ELR (cell line): ENCODE measurements at regions not wholly inside any gene's neighbourhood (a gene's known extent, or its start where the extent isn't known, plus 50 kb on each side); places are given as distances from the start of the nearest gene placed in this dataset.
"Not testable (repeated sequence)": the region's sequence is repeated elsewhere in the genome, so short reads cannot be mapped to it uniquely, and the experiment has no call there.

Experiments used
- DNase-seq: peaks from one replicate; pipeline ENCODE4 v3.0.0-alpha.2; 2015; ENCODE audit warnings: low read depth

GRCh38 chr14:51446771-51447170 is 204.9 kb upstream of the FRMD6 start:
- DNase-seq = no peak

GRCh38 chr14:51447411-51447810 is 204.3 kb upstream of the FRMD6 start:
- no peak for DNase-seq

GRCh38 chr14:51448831-51449670 is 202.7 kb upstream of the FRMD6 start:
- DNase-seq = no peak

- no peak for DNase-seq
Measured at GRCh38 chr14:51449681-51450080, 202.0 kb upstream of the FRMD6 start.

GRCh38 chr14:51451561-51451960 is 200.1 kb upstream of the FRMD6 start:
- no peak for DNase-seq

- no peak for DNase-seq
Measured at GRCh38 chr14:51453869-51454268, 197.8 kb upstream of the FRMD6 start.

GRCh38 chr14:51454351-51454750 is 197.4 kb upstream of the FRMD6 start:
- DNase-seq = no peak

- DNase-seq = no peak
Measured at GRCh38 chr14:51455041-51455835, 196.5 kb upstream of the FRMD6 start.

GRCh38 chr14:51457843-51458562 is 193.7 kb upstream of the FRMD6 start:
- DNase-seq = no peak

GRCh38 chr14:51458563-51458955 is 193.2 kb upstream of the FRMD6 start:
- DNase-seq = peak; percentile 93

- no peak for DNase-seq
Measured at GRCh38 chr14:51460011-51460410, 191.7 kb upstream of the FRMD6 start.

GRCh38 chr14:51462182-51462581 is 189.5 kb upstream of the FRMD6 start:
- DNase-seq = no peak

- no peak for DNase-seq
Measured at GRCh38 chr14:51462706-51463105, 189.0 kb upstream of the FRMD6 start.

- DNase-seq = no peak
Measured at GRCh38 chr14:51463461-51463860, 188.2 kb upstream of the FRMD6 start.

GRCh38 chr14:51464411-51464810 is 187.3 kb upstream of the FRMD6 start:
- DNase-seq = no peak

- no peak for DNase-seq
Measured at GRCh38 chr14:51465486-51465885, 186.2 kb upstream of the FRMD6 start.

GRCh38 chr14:51467392-51467791 is 184.3 kb upstream of the FRMD6 start:
- not testable (repeated sequence) for DNase-seq

- DNase-seq = no peak
Measured at GRCh38 chr14:51468523-51468922, 183.2 kb upstream of the FRMD6 start.

GRCh38 chr14:51472881-51473280 is 178.8 kb upstream of the FRMD6 start:
- no peak for DNase-seq

- no peak for DNase-seq
Measured at GRCh38 chr14:51473351-51473750, 178.4 kb upstream of the FRMD6 start.

GRCh38 chr14:51473808-51474565 is 177.7 kb upstream of the FRMD6 start:
- peak; percentile 86 for DNase-seq

- DNase-seq = no peak
Measured at GRCh38 chr14:51474854-51475253, 176.9 kb upstream of the FRMD6 start.
